ENCODE measurements at regions not wholly inside any gene's neighbourhood (a gene's known extent, or its start where the extent isn't known, plus 50 kb on each side); places are given as distances from the start of the nearest gene placed in this dataset.

DNA sequence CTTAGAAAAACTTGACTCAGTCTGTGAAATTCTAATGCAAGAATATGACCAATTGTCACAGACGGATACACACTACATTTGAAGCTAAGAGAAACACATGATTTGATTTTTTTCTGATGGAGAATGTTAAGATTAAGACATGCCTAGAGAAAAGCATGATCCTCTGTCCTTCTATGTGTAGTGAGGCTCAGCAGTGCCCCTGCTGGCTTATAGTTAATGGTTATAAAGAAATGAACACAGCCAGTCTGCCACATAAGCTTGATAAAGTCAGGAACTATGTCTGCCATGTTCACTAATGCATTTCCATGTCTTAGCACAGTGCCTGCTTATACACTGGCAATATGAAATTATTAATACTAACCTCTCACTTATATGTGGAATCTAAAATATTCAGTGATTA is 168.1 kb upstream of the DAAM1 start:
- Histone ChIP-seq H3K4me1 (ENCODE audit: insufficient read depth, low read length) (peaks cover 2% of the 10 kb centered on the region; the same call in 1 of the 2 replicates), H3K23me2 (ENCODE audit: insufficient read length, low read depth, low read length, poor library complexity, severe bottlenecking) (no peaks in the 10 kb centered on the region), H3K79me1 (ENCODE audit: insufficient read depth, low read depth, low read length, poor library complexity, severe bottlenecking) (no peaks in the 10 kb centered on the region), H4K8ac (replicated peaks; ENCODE audit: insufficient read length, low read depth, low read length) (no peak overlapping the region), H2AK5ac (ENCODE audit: insufficient read length, low read length) (no peak overlapping the region), H2BK5ac (ENCODE audit: insufficient read length, low read length) (no peak overlapping the region), H2BK20ac (ENCODE audit: low read depth, low read length, poor library complexity, severe bottlenecking) (no peak overlapping the region), H2BK120ac (ENCODE audit: low read depth, low read length, poor library complexity, severe bottlenecking) (no peak overlapping the region), H3K23ac (ENCODE audit: insufficient read length, low read depth, low read length) (no peak overlapping the region), H3K27ac (ENCODE audit: insufficient read length, low read depth, low read length) (no peak overlapping the region), H3K27me3 (ENCODE audit: insufficient read depth, low read length) (no peaks in the 10 kb centered on the region), H2BK15ac (ENCODE audit: low read depth, low read length) (no peak overlapping the region), H3K4ac (ENCODE audit: low read depth, low read length) (no peak overlapping the region), H3K18ac (ENCODE audit: insufficient read length, low read depth, low read length) (no peak overlapping the region), H2AFZ (ENCODE audit: low read length) (no peak overlapping the region), H3K4me2 (ENCODE audit: insufficient read depth, insufficient read length, low read length) (no peak overlapping the region), H4K91ac (ENCODE audit: insufficient read length, low read depth, low read length) (no peak overlapping the region), H3K79me2 (ENCODE audit: insufficient read depth, low read length) (no peaks in the 10 kb centered on the region), H4K20me1 (ENCODE audit: control insufficient read depth, insufficient read depth, insufficient read length) (no peaks in the 10 kb centered on the region), H3K56ac (ENCODE audit: insufficient read length, low read depth, low read length) (no peak overlapping the region), H3K14ac (ENCODE audit: insufficient read depth, low read length) (no peak overlapping the region), H3K9ac (ENCODE audit: extremely low read depth, insufficient read length, low read length) (no peak overlapping the region), H2BK12ac (ENCODE audit: insufficient read length, low read depth, low read length) (no peak overlapping the region), H4K5ac (ENCODE audit: insufficient read length, low read depth, low read length) (no peak overlapping the region), H3K9me3 (ENCODE audit: control insufficient read depth, low read depth, low read length) (no peaks in the 10 kb centered on the region), H3T11ph (ENCODE audit: low read length) (no peak overlapping the region)
- peaks cover 3% of the 10 kb centered on the region in 2 experiments; a peak in 2 of 4 replicates for H3K4me1 Mint-ChIP-seq
- no peak overlapping the region for H3K4me3 Mint-ChIP-seq
- H3K9me3 Mint-ChIP-seq = no peaks in the 10 kb centered on the region
- H3K27me3 Mint-ChIP-seq (ENCODE audit: low read depth) = no peaks in the 10 kb centered on the region
- WGBS (ENCODE audit: extremely low coverage, insufficient read length, low lambda C conversion rate) = no CpG with 5 or more reads among the region's 1 CpG
- TF ChIP-seq, protein P1, sequence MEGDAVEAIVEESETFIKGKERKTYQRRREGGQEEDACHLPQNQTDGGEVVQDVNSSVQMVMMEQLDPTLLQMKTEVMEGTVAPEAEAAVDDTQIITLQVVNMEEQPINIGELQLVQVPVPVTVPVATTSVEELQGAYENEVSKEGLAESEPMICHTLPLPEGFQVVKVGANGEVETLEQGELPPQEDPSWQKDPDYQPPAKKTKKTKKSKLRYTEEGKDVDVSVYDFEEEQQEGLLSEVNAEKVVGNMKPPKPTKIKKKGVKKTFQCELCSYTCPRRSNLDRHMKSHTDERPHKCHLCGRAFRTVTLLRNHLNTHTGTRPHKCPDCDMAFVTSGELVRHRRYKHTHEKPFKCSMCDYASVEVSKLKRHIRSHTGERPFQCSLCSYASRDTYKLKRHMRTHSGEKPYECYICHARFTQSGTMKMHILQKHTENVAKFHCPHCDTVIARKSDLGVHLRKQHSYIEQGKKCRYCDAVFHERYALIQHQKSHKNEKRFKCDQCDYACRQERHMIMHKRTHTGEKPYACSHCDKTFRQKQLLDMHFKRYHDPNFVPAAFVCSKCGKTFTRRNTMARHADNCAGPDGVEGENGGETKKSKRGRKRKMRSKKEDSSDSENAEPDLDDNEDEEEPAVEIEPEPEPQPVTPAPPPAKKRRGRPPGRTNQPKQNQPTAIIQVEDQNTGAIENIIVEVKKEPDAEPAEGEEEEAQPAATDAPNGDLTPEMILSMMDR (conservative IDR thresholded peaks at IDR 0.05) = peak; percentile 65
- no peak for DNase-seq
- no peak overlapping the region for H3K27ac Mint-ChIP-seq
- H3K36me3 Mint-ChIP-seq (ENCODE audit: insufficient read depth in 1 of 3, low read depth in 3 of 3) = no peaks in the 10 kb centered on the region
